H9 (cell line): ENCODE measurements at regions not wholly inside any gene's neighbourhood (a gene's known extent, or its start where the extent isn't known, plus 50 kb on each side); places are given as distances from the start of the nearest gene placed in this dataset.

Experiments used
- DNase-seq: peaks from one replicate; pipeline ENCODE4 v3.0.0-alpha.2; 2017
- H2AFZ ChIP-seq: one replicate; pipeline ENCODE4 v1.6.1; 2013; ENCODE audit warnings: mild to moderate bottlenecking, low read length, control low read depth, moderate library complexity
- H2AK5ac ChIP-seq: 2 replicates; pipeline ENCODE4 v1.6.1; 2013; ENCODE audit warnings: low read length, control low read depth, mixed read lengths; ENCODE audit not compliant: insufficient read length
- H2BK120ac ChIP-seq: one replicate; pipeline ENCODE4 v1.6.1; 2013; ENCODE audit warnings: low read depth, mild to moderate bottlenecking, low read length, control low read depth, inconsistent platforms; ENCODE audit not compliant: poor library complexity, severe bottlenecking
- H2BK12ac ChIP-seq: 2 replicates; pipeline ENCODE4 v1.6.1; 2013; ENCODE audit warnings: low read length, control low read depth, mixed read lengths, low read depth; ENCODE audit not compliant: insufficient read length
- H2BK15ac ChIP-seq: 2 replicates; pipeline ENCODE4 v1.6.1; 2013; ENCODE audit warnings: low read depth, low read length, control low read depth
- H2BK20ac ChIP-seq: one replicate; pipeline ENCODE4 v1.6.1; 2013; ENCODE audit warnings: low read depth, mild to moderate bottlenecking, low read length, control low read depth, inconsistent platforms; ENCODE audit not compliant: poor library complexity, severe bottlenecking
- H2BK5ac ChIP-seq: 2 replicates; pipeline ENCODE4 v1.6.1; 2013; ENCODE audit warnings: low read length, control low read depth, mixed read lengths; ENCODE audit not compliant: insufficient read length
- H3K14ac ChIP-seq: 2 replicates; pipeline ENCODE4 v1.6.1; 2013; ENCODE audit warnings: low read length, control low read depth; ENCODE audit not compliant: insufficient read depth
- H3K18ac ChIP-seq: 2 replicates; pipeline ENCODE4 v1.6.1; 2013; ENCODE audit warnings: low read depth, mild to moderate bottlenecking, mixed read lengths, low read length, control low read depth; ENCODE audit not compliant: insufficient read length
- H3K23ac ChIP-seq: 2 replicates; pipeline ENCODE4 v1.6.1; 2013; ENCODE audit warnings: low read length, control low read depth, mixed read lengths, low read depth; ENCODE audit not compliant: insufficient read length
- H3K23me2 ChIP-seq: 2 replicates; pipeline ENCODE4 v1.6.1; 2013; ENCODE audit warnings: low read depth, mild to moderate bottlenecking, mixed read lengths, low read length, control low read depth; ENCODE audit not compliant: insufficient read length, poor library complexity, severe bottlenecking
- H3K27ac ChIP-seq: 2 replicates; pipeline ENCODE4 v1.5.1; 2013; ENCODE audit warnings: low read length, control low read depth, mixed read lengths, low read depth; ENCODE audit not compliant: insufficient read length
- H3K27me3 ChIP-seq: 2 replicates; pipeline ENCODE4 v1.6.1; 2013; ENCODE audit warnings: low read length, control low read depth, inconsistent platforms; ENCODE audit not compliant: insufficient read depth
- H3K4ac ChIP-seq: 2 replicates; pipeline ENCODE4 v1.6.1; 2013; ENCODE audit warnings: low read depth, mild to moderate bottlenecking, control low read depth, inconsistent platforms, low read length, moderate library complexity
- H3K4me1 ChIP-seq: 2 replicates; pipeline ENCODE4 v1.6.1; 2013; ENCODE audit warnings: low read length, control low read depth, inconsistent platforms; ENCODE audit not compliant: insufficient read depth
- H3K4me2 ChIP-seq: 2 replicates; pipeline ENCODE4 v1.6.1; 2013; ENCODE audit warnings: low read length, control low read depth, mixed read lengths; ENCODE audit not compliant: insufficient read length, insufficient read depth
- H3K56ac ChIP-seq: 2 replicates; pipeline ENCODE4 v1.6.1; 2013; ENCODE audit warnings: low read depth, mild to moderate bottlenecking, mixed read lengths, low read length, control low read depth; ENCODE audit not compliant: insufficient read length
- H3K79me1 ChIP-seq: 2 replicates; pipeline ENCODE4 v1.6.1; 2013; ENCODE audit warnings: low read depth, mild to moderate bottlenecking, moderate library complexity, low read length, control low read depth, inconsistent platforms; ENCODE audit not compliant: insufficient read depth, poor library complexity, severe bottlenecking
- H3K79me2 ChIP-seq: 2 replicates; pipeline ENCODE4 v1.6.1; 2013; ENCODE audit warnings: low read length, control low read depth, inconsistent platforms; ENCODE audit not compliant: insufficient read depth
- H3K9ac ChIP-seq: 2 replicates; pipeline ENCODE4 v1.6.1; 2013; ENCODE audit warnings: low read length, control low read depth, mixed read lengths; ENCODE audit not compliant: insufficient read length; ENCODE audit errors: extremely low read depth
- H3K9me3 ChIP-seq: one replicate; pipeline ENCODE4 v1.6.1; 2013; ENCODE audit warnings: low read depth, low read length, inconsistent platforms; ENCODE audit not compliant: control insufficient read depth
- H3T11ph ChIP-seq: one replicate; pipeline ENCODE4 v1.6.1; 2013; ENCODE audit warnings: mild to moderate bottlenecking, low read length, control low read depth, inconsistent platforms
- H4K20me1 ChIP-seq: one replicate; pipeline ENCODE4 v1.6.1; 2013; ENCODE audit not compliant: control insufficient read depth, insufficient read length, insufficient read depth
- H4K5ac ChIP-seq: 2 replicates; pipeline ENCODE4 v1.6.1; 2013; ENCODE audit warnings: low read depth, mild to moderate bottlenecking, mixed read lengths, low read length, control low read depth; ENCODE audit not compliant: insufficient read length
- H4K8ac ChIP-seq: replicated peaks from 2 replicates; pipeline ENCODE4 v1.6.1; 2013; ENCODE audit warnings: low read length, control low read depth, mixed read lengths, low read depth; ENCODE audit not compliant: insufficient read length
- H4K91ac ChIP-seq: 2 replicates; pipeline ENCODE4 v1.6.1; 2013; ENCODE audit warnings: low read depth, mild to moderate bottlenecking, moderate library complexity, mixed read lengths, low read length, control low read depth; ENCODE audit not compliant: insufficient read length
- H3K27ac Mint-ChIP-seq, 3 experiments: 2 replicates in 2 of 3; 3 replicates in 1 of 3; pipeline ENCODE4 v1.8.0; 2020 to 2021; ENCODE audit warnings: mixed read lengths in 3 of 3, mild to moderate bottlenecking in 1 of 3, moderate library complexity in 1 of 3
- H3K27me3 Mint-ChIP-seq: 2 replicates; pipeline ENCODE4 v1.8.0; 2021; ENCODE audit warnings: low read depth, mild to moderate bottlenecking, moderate library complexity, mixed read lengths
- H3K36me3 Mint-ChIP-seq, 3 experiments: 2 replicates in 2 of 3; 3 replicates in 1 of 3; pipeline ENCODE4 v1.8.0; 2020 to 2021; ENCODE audit warnings: low read depth in 3 of 3, mixed read lengths in 3 of 3; ENCODE audit not compliant: insufficient read depth in 1 of 3
- H3K4me1 Mint-ChIP-seq, 2 experiments: 2 replicates each; pipeline ENCODE4 v1.8.0; 2020; ENCODE audit warnings: mixed read lengths in 2 of 2
- H3K4me3 Mint-ChIP-seq, 2 experiments: 2 replicates in 1 of 2; 3 replicates in 1 of 2; pipeline ENCODE4 v1.8.0; 2020 to 2021; ENCODE audit warnings: mild to moderate bottlenecking in 2 of 2, mixed read lengths in 2 of 2, moderate library complexity in 1 of 2
- H3K9me3 Mint-ChIP-seq, 2 experiments: 2 replicates in 1 of 2; 3 replicates in 1 of 2; pipeline ENCODE4 v1.8.0; 2020; ENCODE audit warnings: mild to moderate bottlenecking in 2 of 2, mixed read lengths in 2 of 2, moderate library complexity in 1 of 2
- CTCF ChIP-seq: fragments of 200-600 bp; sonication (generic); conservative IDR thresholded peaks from 3 replicates; pipeline ENCODE4 v1.8.0; 2021; ENCODE audit warnings: antibody characterized with exemption, mild to moderate bottlenecking
- WGBS: extraction: QIAGEN DNeasy Blood & Tissue Kit; methylation state at CpG from one replicate; pipeline ENCODE4 v1.1.7; 2013; ENCODE audit warnings: missing lambda C conversion rate, low lambda C conversion rate, mixed read lengths; ENCODE audit not compliant: insufficient read length; ENCODE audit errors: extremely low coverage; 5-methylcytosine and 5-hydroxymethylcytosine counted together

- no peaks in the 10 kb centered on the region for H3K36me3 Mint-ChIP-seq
- DNase-seq = no peak
- no peak for TF ChIP-seq CTCF
- H3K56ac ChIP-seq = no peak overlapping the region
- H3K4me2 ChIP-seq = no peak overlapping the region
- no peak overlapping the region for H2BK12ac ChIP-seq
- H4K91ac ChIP-seq = no peak overlapping the region
- H3K79me2 ChIP-seq = no peaks in the 10 kb centered on the region
- no peak overlapping the region for H3K4me3 Mint-ChIP-seq
- H3K9me3 Mint-ChIP-seq = no peaks in the 10 kb centered on the region
- H3K27ac Mint-ChIP-seq = no peak overlapping the region
- H3K27me3 ChIP-seq = no peaks in the 10 kb centered on the region
- H2BK5ac ChIP-seq = no peak overlapping the region
- H2AK5ac ChIP-seq = no peak overlapping the region
- WGBS = no CpG with 5 or more reads among the region's 2 CpGs
- peaks cover 2% of the 10 kb centered on the region; the same call in 1 of the 2 replicates for H3K27me3 Mint-ChIP-seq
- H3K14ac ChIP-seq = no peak overlapping the region
- no peaks in the 10 kb centered on the region for H4K20me1 ChIP-seq
- no peak overlapping the region for H2BK15ac ChIP-seq
- H3K27ac ChIP-seq = no peak overlapping the region
- no peak overlapping the region for H3K18ac ChIP-seq
- H3K4me1 ChIP-seq = no peaks in the 10 kb centered on the region
- no peak overlapping the region for H2BK20ac ChIP-seq
- no peak overlapping the region for H2AFZ ChIP-seq
- no peak overlapping the region for H3T11ph ChIP-seq
- H3K4ac ChIP-seq = no peak overlapping the region
- no peaks in the 10 kb centered on the region for H3K9me3 ChIP-seq
- no peak overlapping the region for H3K9ac ChIP-seq
- H4K5ac ChIP-seq = no peak overlapping the region
- H3K4me1 Mint-ChIP-seq = peaks cover 3 to 9% of the 10 kb centered on the region in 2 experiments; a peak in 3 of 4 replicates
- H3K23me2 ChIP-seq = no peaks in the 10 kb centered on the region
- H2BK120ac ChIP-seq = no peak overlapping the region
- H4K8ac ChIP-seq = no peak overlapping the region
- no peak overlapping the region for H3K23ac ChIP-seq
- no peaks in the 10 kb centered on the region for H3K79me1 ChIP-seq
Measured at GRCh38 chr18:47587587-47587986, 336.1 kb upstream of the SKOR2 start.
